ENCODE measurements at regions not wholly inside any gene's neighbourhood (a gene's known extent, or its start where the extent isn't known, plus 50 kb on each side); places are given as distances from the start of the nearest gene placed in this dataset.
"Not testable (repeated sequence)": the region's sequence is repeated elsewhere in the genome, so short reads cannot be mapped to it uniquely, and the experiment has no call there.

GRCh38 chr4:142897518-142897917 lies 51.4 kb upstream of the INPP4B start:
- H3K4me3 ChIP-seq (ENCODE audit: low read depth, low read length); in situ Hi-C loops (cut with HindIII; ENCODE audit: low sequenced_read_pairs); DNase-seq (ENCODE audit: low read depth, low spot score): not testable (repeated sequence)

GRCh38 chr4:142900622-142901021 lies 54.5 kb upstream of the INPP4B start:
- no peak for DNase-seq (ENCODE audit: low read depth, low spot score)
- in situ Hi-C loops (cut with HindIII; ENCODE audit: low sequenced_read_pairs) = no loop called here
- TF ChIP-seq CTCF (IDR thresholded peaks at IDR 0.05; ENCODE audit: low read depth, low read length) = no peak
- H3K4me3 ChIP-seq (ENCODE audit: low read depth, low read length) = no peak overlapping the region

- H3K4me3 ChIP-seq (ENCODE audit: low read depth, low read length) = no peak overlapping the region
- DNase-seq (ENCODE audit: low read depth, low spot score) = no peak
- no peak for TF ChIP-seq CTCF (IDR thresholded peaks at IDR 0.05; ENCODE audit: low read depth, low read length)
- in situ Hi-C loops (cut with HindIII; ENCODE audit: low sequenced_read_pairs) = no loop called here
These were observed 55.1 kb upstream of the INPP4B start for GRCh38 chr4:142901166-142901662.

GRCh38 chr4:142903617-142904016 lies 57.5 kb upstream of the INPP4B start:
- in situ Hi-C loops (cut with HindIII; ENCODE audit: low sequenced_read_pairs) = not testable (repeated sequence)

GRCh38 chr4:142909908-142910307 lies 63.8 kb upstream of the INPP4B start:
- no peak overlapping the region for H3K4me3 ChIP-seq (ENCODE audit: low read depth, low read length)
- no peak for TF ChIP-seq CTCF (IDR thresholded peaks at IDR 0.05; ENCODE audit: low read depth, low read length)
- in situ Hi-C loops (cut with HindIII; ENCODE audit: low sequenced_read_pairs) = no loop called here
- DNase-seq (ENCODE audit: low read depth, low spot score) = no peak

More at GRCh38 chr4:142903617-142904016, 57.5 kb upstream of the INPP4B start:
- DNase-seq (ENCODE audit: low read depth, low spot score); H3K4me3 ChIP-seq (ENCODE audit: low read depth, low read length): not testable (repeated sequence)

GRCh38 chr4:142913034-142913433 lies 66.9 kb upstream of the INPP4B start:
- DNase-seq (ENCODE audit: low read depth, low spot score) = no peak
- TF ChIP-seq CTCF (IDR thresholded peaks at IDR 0.05; ENCODE audit: low read depth, low read length) = no peak
- no peak overlapping the region for H3K4me3 ChIP-seq (ENCODE audit: low read depth, low read length)
- in situ Hi-C loops (cut with HindIII; ENCODE audit: low sequenced_read_pairs) = no loop called here

- peak; percentile 43 for DNase-seq (ENCODE audit: low read depth, low spot score)
- in situ Hi-C loops (cut with HindIII; ENCODE audit: low sequenced_read_pairs) = no loop called here
- H3K4me3 ChIP-seq (ENCODE audit: low read depth, low read length) = no peak overlapping the region
- no peak for TF ChIP-seq CTCF (IDR thresholded peaks at IDR 0.05; ENCODE audit: low read depth, low read length)
These were observed 67.4 kb upstream of the INPP4B start for GRCh38 chr4:142913461-142914030.

GRCh38 chr4:142917678-142918077 lies 71.6 kb upstream of the INPP4B start:
- TF ChIP-seq CTCF (IDR thresholded peaks at IDR 0.05; ENCODE audit: low read depth, low read length) = no peak
- H3K4me3 ChIP-seq (ENCODE audit: low read depth, low read length) = no peak overlapping the region
- no peak for DNase-seq (ENCODE audit: low read depth, low spot score)
- in situ Hi-C loops (cut with HindIII; ENCODE audit: low sequenced_read_pairs) = no loop called here

Data from astrocyte of the spinal cord (primary cell).